Gastrocnemius medialis (tissue), 4 donors: ENCODE measurements at regions not wholly inside any gene's neighbourhood (a gene's known extent, or its start where the extent isn't known, plus 50 kb on each side); places are given as distances from the start of the nearest gene placed in this dataset.

Experiments used
- CTCF ChIP-seq, 5 experiments: fragments of 450-650 bp in 3 of 5; fragments of 200-600 bp in 2 of 5; sonication (generic) in 2 of 5; IDR thresholded peaks in 4 of 5; conservative IDR thresholded peaks in 1 of 5; 1 replicate in 4 of 5; 2 replicates in 1 of 5; pipeline ENCODE4 v1.5.1; 2016 to 2019; ENCODE audit warnings: antibody characterized with exemption in 5 of 5, mild to moderate bottlenecking in 3 of 5, moderate library complexity in 3 of 5
- POLR2A ChIP-seq, 2 donors: fragments of 450-650 bp; IDR thresholded peaks; one replicate each; pipeline ENCODE4 v1.6.1; 2017; ENCODE audit warnings: antibody characterized with exemption in 2 of 2, mild to moderate bottlenecking in 2 of 2, moderate library complexity in 2 of 2

DNA sequence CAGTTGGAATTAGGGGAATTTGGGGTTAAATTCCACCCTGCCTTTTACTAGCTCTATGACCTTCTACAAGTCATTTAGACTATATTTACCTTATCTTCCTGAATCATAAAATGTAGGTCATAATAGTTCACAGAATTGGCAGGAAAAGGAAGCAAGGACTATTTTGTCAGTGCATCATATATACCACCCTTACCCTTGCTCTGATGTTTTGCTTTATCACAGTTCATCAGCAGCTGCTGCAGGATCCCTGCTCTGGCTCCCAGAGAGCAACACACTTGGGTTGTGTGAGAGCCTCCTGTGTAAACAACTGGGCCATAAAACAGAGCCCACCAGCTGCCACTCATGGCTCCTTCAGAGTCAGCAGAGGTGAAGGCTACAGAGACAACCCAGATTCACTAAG is 631.6 kb upstream of the CAMK1G start:
- TF ChIP-seq CTCF (IDR thresholded peaks at IDR 0.05 in 4 of 5, conservative IDR thresholded peaks at IDR 0.05 in 1 of 5) (no peak), POLR2A (IDR thresholded peaks at IDR 0.05) (no peak)
